Fibroblast of skin of right biceps (primary cell): ENCODE measurements at regions not wholly inside any gene's neighbourhood (a gene's known extent, or its start where the extent isn't known, plus 50 kb on each side); places are given as distances from the start of the nearest gene placed in this dataset.

Source experiments
- DNase-seq: peaks from one replicate; pipeline ENCODE4 v3.0.0-alpha.2; 2013

- DNase-seq: no peak
Measured at GRCh38 chr17:14803826-14804225, 461.3 kb downstream of the PMP22 start.

GRCh38 chr17:14797801-14798200 lies 467.3 kb downstream of the PMP22 start:
- DNase-seq: no peak

- no peak for DNase-seq
Measured at GRCh38 chr17:14797021-14797420, 468.1 kb downstream of the PMP22 start.

GRCh38 chr17:14794961-14795360 lies 470.2 kb downstream of the PMP22 start:
- DNase-seq: no peak

- peak; percentile 93 for DNase-seq
Measured at GRCh38 chr17:14793237-14793636, 471.9 kb downstream of the PMP22 start.

GRCh38 chr17:14792746-14793145 lies 472.4 kb downstream of the PMP22 start:
- peak; percentile 47 for DNase-seq

- DNase-seq: peak; percentile 36
Measured at GRCh38 chr17:14791221-14791620, 473.9 kb downstream of the PMP22 start.

- peak; percentile 73 for DNase-seq
Measured at GRCh38 chr17:14790521-14790920, 474.6 kb downstream of the PMP22 start.

GRCh38 chr17:14784997-14785696 lies 480.0 kb downstream of the PMP22 start:
- DNase-seq: no peak

GRCh38 chr17:14781123-14781522 lies 480.2 kb downstream of the HS3ST3B1 start:
- no peak for DNase-seq

- DNase-seq: no peak
Measured at GRCh38 chr17:14780097-14780651, 479.3 kb downstream of the HS3ST3B1 start.

- DNase-seq: no peak
Measured at GRCh38 chr17:14779241-14779640, 478.4 kb downstream of the HS3ST3B1 start.

GRCh38 chr17:14777291-14777690 lies 476.4 kb downstream of the HS3ST3B1 start:
- no peak for DNase-seq

- DNase-seq: peak; percentile 29
Measured at GRCh38 chr17:14776791-14777190, 475.9 kb downstream of the HS3ST3B1 start.

- peak; percentile 70 for DNase-seq
Measured at GRCh38 chr17:14775731-14776492, 475.0 kb downstream of the HS3ST3B1 start.

GRCh38 chr17:14774774-14775173 lies 473.9 kb downstream of the HS3ST3B1 start:
- DNase-seq: no peak

GRCh38 chr17:14772776-14773175 lies 471.9 kb downstream of the HS3ST3B1 start:
- no peak for DNase-seq

- DNase-seq: no peak
Measured at GRCh38 chr17:14771543-14771942, 470.7 kb downstream of the HS3ST3B1 start.

GRCh38 chr17:14768923-14769322 lies 468.0 kb downstream of the HS3ST3B1 start:
- DNase-seq: no peak

GRCh38 chr17:14762736-14763479 lies 462.0 kb downstream of the HS3ST3B1 start:
- DNase-seq: no peak

GRCh38 chr17:14760719-14761411 lies 460.0 kb downstream of the HS3ST3B1 start:
- peak; percentile 71 for DNase-seq

- no peak for DNase-seq
Measured at GRCh38 chr17:14760212-14760611, 459.3 kb downstream of the HS3ST3B1 start.

- no peak for DNase-seq
Measured at GRCh38 chr17:14759325-14759724, 458.4 kb downstream of the HS3ST3B1 start.
